ENCODE measurements at regions not wholly inside any gene's neighbourhood (a gene's known extent, or its start where the extent isn't known, plus 50 kb on each side); places are given as distances from the start of the nearest gene placed in this dataset.

- no peak for TF ChIP-seq CTCF (IDR thresholded peaks at IDR 0.05)
- TF ChIP-seq POLR2A (IDR thresholded peaks at IDR 0.05): no peak
- no peak for TF ChIP-seq EP300 (IDR thresholded peaks at IDR 0.05)
Observed at GRCh38 chr6:20025681-20026080, 186.6 kb downstream of the MBOAT1 start.

All from tibial nerve (tissue), 4 donors.